Suprapubic skin (tissue), 3 donors: ENCODE measurements at regions not wholly inside any gene's neighbourhood (a gene's known extent, or its start where the extent isn't known, plus 50 kb on each side); places are given as distances from the start of the nearest gene placed in this dataset.

Experiments used
- CTCF ChIP-seq, 2 donors: fragments of 200-600 bp in 1 of 2; fragments of 450-650 bp in 1 of 2; sonication (generic) in 1 of 2; IDR thresholded peaks; one replicate each; pipeline ENCODE4 v1.5.1; 2016 to 2019; ENCODE audit warnings: antibody characterized with exemption in 2 of 2, mild to moderate bottlenecking in 1 of 2, moderate library complexity in 1 of 2
- POLR2AphosphoS5 ChIP-seq, 3 donors: sonication (generic); formaldehyde crosslinking; IDR thresholded peaks; one replicate each; pipeline ENCODE4 v1.6.1; 2017; ENCODE audit warnings: antibody characterized with exemption in 3 of 3

GRCh38 chr2:19541884-19542283, 183.5 kb upstream of the OSR1 start:
- TF ChIP-seq CTCF (IDR thresholded peaks at IDR 0.05) (no peak), POLR2AphosphoS5 (IDR thresholded peaks at IDR 0.05) (no peak)
